MCF 10A (cell line): ENCODE measurements at regions not wholly inside any gene's neighbourhood (a gene's known extent, or its start where the extent isn't known, plus 50 kb on each side); places are given as distances from the start of the nearest gene placed in this dataset.
"Not testable (repeated sequence)": the region's sequence is repeated elsewhere in the genome, so short reads cannot be mapped to it uniquely, and the experiment has no call there.

Experiments
- BruUV-seq: library from RNA; stranded (reverse); fragments of 400-500 nt; replicated peaks from 2 replicates; lab custom pipeline; 2021; lab: Mats Ljungman, UMichigan
- CTCF ChIA-PET: fragments of 300-600 bp; sonication (Branson Sonifier 250); formaldehyde crosslinking; extraction: SDS; loops from one replicate; lab custom pipeline; 2021; ENCODE audit warnings: antibody characterized with exemption, inconsistent platforms; lab: Yijun Ruan, JAX
- POLR2A ChIA-PET: fragments of 300-600, 350-650 bp; sonication (Branson Sonifier 250); formaldehyde crosslinking; extraction: SDS; loops from one replicate; lab custom pipeline; 2020; ENCODE audit warnings: antibody characterized with exemption, inconsistent platforms; lab: Yijun Ruan, JAX
- DNase-seq: peaks from one replicate; pipeline ENCODE4 v3.0.0-alpha.2; 2018; ENCODE audit not compliant: unreplicated experiment
- H3K27ac Mint-ChIP-seq: one replicate; pipeline ENCODE4 v1.8.0; 2022; ENCODE audit warnings: mild to moderate bottlenecking, low read depth, mixed read lengths; ENCODE audit not compliant: unreplicated experiment
- H3K27me3 Mint-ChIP-seq: one replicate; pipeline ENCODE4 v1.8.0; 2022; ENCODE audit warnings: mixed read lengths; ENCODE audit not compliant: insufficient read depth, unreplicated experiment
- H3K36me3 Mint-ChIP-seq: one replicate; pipeline ENCODE4 v1.8.0; 2022; ENCODE audit warnings: mild to moderate bottlenecking, moderate library complexity, mixed read lengths; ENCODE audit not compliant: insufficient read depth, unreplicated experiment
- H3K4me1 Mint-ChIP-seq: one replicate; pipeline ENCODE4 v1.8.0; 2022; ENCODE audit warnings: mixed read lengths; ENCODE audit not compliant: insufficient read depth, unreplicated experiment
- H3K4me3 Mint-ChIP-seq: one replicate; pipeline ENCODE4 v1.8.0; 2022; ENCODE audit warnings: mild to moderate bottlenecking, moderate library complexity, mixed read lengths; ENCODE audit not compliant: unreplicated experiment
- H3K9me3 Mint-ChIP-seq: one replicate; pipeline ENCODE4 v1.8.0; 2022; ENCODE audit warnings: mixed read lengths; ENCODE audit not compliant: unreplicated experiment
- intact Hi-C: fragments of 100-400 bp; cut with micrococcal nuclease; formaldehyde crosslinking; loops from 2 replicates; pipeline ENCODE4 v1.14.1; 2022
- TF ChIP-seq, protein P1 (sequence below): fragments of 200-600 bp; IDR thresholded peaks from one replicate; pipeline ENCODE4 v1.8.0; 2022; ENCODE audit warnings: antibody characterized with exemption, mild to moderate bottlenecking; ENCODE audit not compliant: unreplicated experiment

DNA sequence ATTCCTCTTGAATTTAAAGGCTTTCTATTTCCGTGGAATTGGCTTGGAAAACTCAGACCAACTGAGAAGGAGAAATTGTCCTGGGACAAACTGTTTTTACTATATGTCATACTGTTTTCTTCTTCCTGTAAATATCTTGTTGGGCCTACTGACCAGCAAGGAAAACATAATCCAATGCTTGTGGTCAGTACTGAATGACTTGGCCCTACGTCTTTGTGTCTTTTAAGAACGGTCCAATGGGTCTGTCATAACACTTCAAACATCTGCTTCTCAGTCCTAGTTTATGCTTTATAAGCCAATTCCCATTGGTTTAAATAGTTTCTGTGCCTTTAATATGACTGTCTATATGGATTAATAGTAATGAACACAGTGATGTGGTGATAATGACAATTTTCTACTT is 248.5 kb upstream of the DDHD1 start:
- H3K27me3 Mint-ChIP-seq: no peaks in the 10 kb centered on the region
- H3K36me3 Mint-ChIP-seq: no peaks in the 10 kb centered on the region
- CTCF ChIA-PET: no interaction called here
- peaks cover 7% of the 10 kb centered on the region for H3K9me3 Mint-ChIP-seq
- intact Hi-C loops: no loop called here
- POLR2A ChIA-PET: no interaction called here
- TF ChIP-seq, protein P1, sequence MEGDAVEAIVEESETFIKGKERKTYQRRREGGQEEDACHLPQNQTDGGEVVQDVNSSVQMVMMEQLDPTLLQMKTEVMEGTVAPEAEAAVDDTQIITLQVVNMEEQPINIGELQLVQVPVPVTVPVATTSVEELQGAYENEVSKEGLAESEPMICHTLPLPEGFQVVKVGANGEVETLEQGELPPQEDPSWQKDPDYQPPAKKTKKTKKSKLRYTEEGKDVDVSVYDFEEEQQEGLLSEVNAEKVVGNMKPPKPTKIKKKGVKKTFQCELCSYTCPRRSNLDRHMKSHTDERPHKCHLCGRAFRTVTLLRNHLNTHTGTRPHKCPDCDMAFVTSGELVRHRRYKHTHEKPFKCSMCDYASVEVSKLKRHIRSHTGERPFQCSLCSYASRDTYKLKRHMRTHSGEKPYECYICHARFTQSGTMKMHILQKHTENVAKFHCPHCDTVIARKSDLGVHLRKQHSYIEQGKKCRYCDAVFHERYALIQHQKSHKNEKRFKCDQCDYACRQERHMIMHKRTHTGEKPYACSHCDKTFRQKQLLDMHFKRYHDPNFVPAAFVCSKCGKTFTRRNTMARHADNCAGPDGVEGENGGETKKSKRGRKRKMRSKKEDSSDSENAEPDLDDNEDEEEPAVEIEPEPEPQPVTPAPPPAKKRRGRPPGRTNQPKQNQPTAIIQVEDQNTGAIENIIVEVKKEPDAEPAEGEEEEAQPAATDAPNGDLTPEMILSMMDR: no peak
- no peak overlapping the region for H3K4me3 Mint-ChIP-seq
- DNase-seq: no peak
- H3K27ac Mint-ChIP-seq: no peak overlapping the region
- no TSS peak for BruUV-seq
- H3K4me1 Mint-ChIP-seq: no peaks in the 10 kb centered on the region

DNA sequence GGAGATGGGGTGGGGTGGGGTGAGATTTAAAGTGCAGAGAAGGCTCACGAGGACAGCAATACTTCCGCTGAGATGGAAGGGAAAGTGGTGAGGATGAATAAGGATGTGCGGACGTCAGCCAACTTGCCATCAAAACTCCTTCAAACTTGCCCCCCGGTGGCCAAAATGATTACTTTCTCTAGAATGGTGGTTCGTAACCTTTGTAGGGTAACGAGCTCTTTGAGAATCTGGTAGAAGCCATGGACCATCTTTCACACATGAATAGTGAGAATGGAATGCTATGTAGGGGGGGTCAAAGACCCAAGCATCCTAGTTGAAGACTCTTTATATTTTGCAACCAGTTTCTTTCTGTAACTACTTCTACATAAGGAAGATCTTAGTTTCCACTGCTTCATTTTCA is 245.9 kb upstream of the DDHD1 start:
- peak; percentile 5 for DNase-seq
- no TSS peak for BruUV-seq
- intact Hi-C loops: no loop called here
- Mint-ChIP-seq H3K9me3 (peaks cover 7% of the 10 kb centered on the region), H3K27ac (no peak overlapping the region), H3K27me3 (no peaks in the 10 kb centered on the region), H3K4me1 (no peaks in the 10 kb centered on the region), H3K4me3 (no peak overlapping the region), H3K36me3 (no peaks in the 10 kb centered on the region)
- TF ChIP-seq, protein P1: no peak
- CTCF ChIA-PET: interaction anchor here (1.0 to 1.4 kb wide), 2 partner anchors 73 to 103 kb away, joined by 3 read pairs; no protein-coding TSS in a partner anchor
- POLR2A ChIA-PET: no interaction called here

DNA sequence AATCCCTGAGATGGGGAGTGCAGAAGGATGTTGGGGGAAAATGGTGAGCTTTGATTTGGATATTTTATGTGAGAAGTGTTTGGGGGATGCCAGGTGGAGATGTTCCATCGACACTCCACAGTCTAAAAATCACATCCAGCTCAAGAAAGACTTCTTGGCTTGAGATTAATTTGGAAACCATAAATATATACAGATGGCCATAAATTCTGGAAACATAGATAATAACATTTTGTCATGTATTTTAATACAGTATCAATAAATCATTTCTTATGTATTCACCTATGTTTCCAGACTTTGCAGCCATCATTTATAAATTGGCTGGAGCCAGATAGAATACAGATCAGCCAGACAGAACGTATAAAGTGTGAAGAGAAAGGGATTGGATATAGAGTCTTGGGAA is 245.5 kb upstream of the DDHD1 start:
- TF ChIP-seq, protein P1: no peak
- ChIA-PET CTCF (interaction anchor here (0.6 to 1.4 kb wide), 4 partner anchors 73 to 247 kb away, joined by 3 to 4 read pairs (median 3); no protein-coding TSS in a partner anchor), POLR2A (no interaction called here)
- intact Hi-C loops: no loop called here
- Mint-ChIP-seq H3K9me3 (peaks cover 7% of the 10 kb centered on the region), H3K36me3 (no peaks in the 10 kb centered on the region), H3K27ac (no peak overlapping the region), H3K4me3 (no peak overlapping the region), H3K27me3 (no peaks in the 10 kb centered on the region), H3K4me1 (no peaks in the 10 kb centered on the region)
- no TSS peak for BruUV-seq
- DNase-seq: no peak

DNA sequence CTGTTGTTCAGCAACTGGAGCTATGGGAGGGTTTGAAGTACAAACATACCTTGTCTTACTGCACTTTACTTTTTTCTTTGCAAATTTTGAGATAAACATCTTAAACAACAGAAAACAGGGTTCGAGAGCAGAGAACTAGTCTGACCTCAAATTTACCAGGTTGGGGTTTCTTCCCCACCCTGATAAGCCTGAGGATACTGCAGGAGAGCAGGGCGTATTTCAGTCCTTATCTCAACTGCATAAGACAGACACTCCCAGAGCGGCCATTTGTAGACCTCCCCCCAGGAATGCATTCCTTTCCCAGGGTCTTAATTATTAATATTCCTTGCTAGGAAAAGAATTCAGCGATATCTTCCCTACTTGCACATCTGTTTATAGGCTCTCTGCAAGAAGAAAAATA is 242.1 kb upstream of the DDHD1 start:
- H3K4me3 Mint-ChIP-seq, DNase-seq, CTCF ChIA-PET: not testable (repeated sequence)

More for the DNA sequence above, 242.1 kb upstream of the DDHD1 start:
- H3K27me3 Mint-ChIP-seq, H3K36me3 Mint-ChIP-seq, H3K9me3 Mint-ChIP-seq, H3K27ac Mint-ChIP-seq, intact Hi-C loops, BruUV-seq: not testable (repeated sequence)
- H3K4me1 Mint-ChIP-seq: peaks cover 15% of the 10 kb centered on the region
- POLR2A ChIA-PET: interaction anchor here (1.2 kb wide), 1 partner anchor 9 kb away, joined by 4 read pairs; no protein-coding TSS in a partner anchor
